Lung (tissue), 11 donors: ENCODE measurements at regions not wholly inside any gene's neighbourhood (a gene's known extent, or its start where the extent isn't known, plus 50 kb on each side); places are given as distances from the start of the nearest gene placed in this dataset.

Source experiments
- ATAC-seq: fragments of 200-7000 bp; cut with Tn5 transposase; one replicate; pipeline ENCODE4 v1.9.1; 2020; ENCODE audit warnings: moderate number of reproducible peaks; ENCODE audit not compliant: insufficient read depth, low FRiP score
- DNase-seq, 3 donors: peaks; one replicate each; pipeline ENCODE4 v3.0.0-alpha.2; 2013 to 2017
- H3K27ac ChIP-seq, 2 donors: one replicate each; pipeline ENCODE4 v1.5.1; 2013; ENCODE audit warnings: mild to moderate bottlenecking in 2 of 2, moderate library complexity in 2 of 2, control low read depth in 1 of 2, inconsistent platforms in 1 of 2, low read depth in 1 of 2, low read length in 1 of 2
- H3K27me3 ChIP-seq, 3 donors: one replicate each; pipeline ENCODE4 v1.5.1; 2013; ENCODE audit warnings: low read length in 2 of 3; ENCODE audit not compliant: control insufficient read depth in 3 of 3, insufficient read depth in 3 of 3
- H3K36me3 ChIP-seq, 4 donors: one replicate each; pipeline ENCODE4 v1.5.1; 2013; ENCODE audit warnings: low read length in 4 of 4, mild to moderate bottlenecking in 1 of 4, moderate library complexity in 1 of 4; ENCODE audit not compliant: control insufficient read depth in 4 of 4, insufficient read depth in 4 of 4
- H3K4me1 ChIP-seq, 5 donors: one replicate each; pipeline ENCODE4 v1.5.1; 2013; ENCODE audit warnings: low read length in 5 of 5, mild to moderate bottlenecking in 2 of 5, moderate library complexity in 1 of 5; ENCODE audit not compliant: control insufficient read depth in 5 of 5, insufficient read depth in 5 of 5
- H3K4me3 ChIP-seq: one replicate; pipeline ENCODE4 v1.5.1; 2013; ENCODE audit warnings: mild to moderate bottlenecking, control low read depth, moderate library complexity
- H3K9ac ChIP-seq, 2 donors: one replicate each; pipeline ENCODE4 v1.5.1; 2013; ENCODE audit warnings: low read length in 2 of 2, control low read depth in 1 of 2; ENCODE audit not compliant: insufficient read depth in 1 of 2
- H3K9me3 ChIP-seq, 4 donors: one replicate each; pipeline ENCODE4 v1.5.1; 2013; ENCODE audit warnings: low read length in 3 of 4, mild to moderate bottlenecking in 1 of 4, moderate library complexity in 1 of 4; ENCODE audit not compliant: control insufficient read depth in 4 of 4, insufficient read depth in 3 of 4
- WGBS, 2 donors: extraction: QIAGEN DNeasy Blood & Tissue Kit; methylation state at CpG; one replicate each; pipeline ENCODE4 v1.1.7; 2013; 5-methylcytosine and 5-hydroxymethylcytosine counted together
- TF ChIP-seq, protein P1 (sequence below): IDR thresholded peaks from 2 replicates; pipeline ENCODE4 v1.5.1; 2012; ENCODE audit warnings: mild to moderate bottlenecking; ENCODE audit errors: control extremely low read depth, extremely low read depth
- donor health status: control.
- donor health status: control.
- donor health status: Bipolar disorder and iron deficiency.
- donor health status: healthy.
- donor health status: DM: yes; HTN: yes; CAD: no.

DNA sequence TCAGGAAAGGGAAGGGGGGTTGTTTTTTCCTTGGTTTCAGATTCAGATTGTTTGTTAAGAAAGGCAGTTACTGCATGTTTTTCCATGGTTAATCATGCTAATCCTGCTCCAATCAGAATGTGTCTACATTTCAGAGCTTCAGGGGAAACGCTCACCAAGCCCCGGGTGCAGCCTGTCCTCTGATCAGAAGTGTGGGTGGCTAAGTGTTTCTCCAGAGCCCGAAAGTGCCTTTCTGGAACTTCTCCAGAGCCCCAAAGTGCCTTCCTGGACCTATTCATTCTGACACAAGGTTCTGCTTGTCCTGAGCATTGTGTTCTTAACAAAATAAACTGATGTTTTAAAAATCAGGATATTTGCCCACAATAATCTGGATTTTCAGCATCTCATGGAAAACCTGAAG, 359.0 kb upstream of the ZNF521 start:
- WGBS, 2 donors: 19 to 24% methylated on average over 3 of the region's 3 CpGs
- TF ChIP-seq, protein P1, sequence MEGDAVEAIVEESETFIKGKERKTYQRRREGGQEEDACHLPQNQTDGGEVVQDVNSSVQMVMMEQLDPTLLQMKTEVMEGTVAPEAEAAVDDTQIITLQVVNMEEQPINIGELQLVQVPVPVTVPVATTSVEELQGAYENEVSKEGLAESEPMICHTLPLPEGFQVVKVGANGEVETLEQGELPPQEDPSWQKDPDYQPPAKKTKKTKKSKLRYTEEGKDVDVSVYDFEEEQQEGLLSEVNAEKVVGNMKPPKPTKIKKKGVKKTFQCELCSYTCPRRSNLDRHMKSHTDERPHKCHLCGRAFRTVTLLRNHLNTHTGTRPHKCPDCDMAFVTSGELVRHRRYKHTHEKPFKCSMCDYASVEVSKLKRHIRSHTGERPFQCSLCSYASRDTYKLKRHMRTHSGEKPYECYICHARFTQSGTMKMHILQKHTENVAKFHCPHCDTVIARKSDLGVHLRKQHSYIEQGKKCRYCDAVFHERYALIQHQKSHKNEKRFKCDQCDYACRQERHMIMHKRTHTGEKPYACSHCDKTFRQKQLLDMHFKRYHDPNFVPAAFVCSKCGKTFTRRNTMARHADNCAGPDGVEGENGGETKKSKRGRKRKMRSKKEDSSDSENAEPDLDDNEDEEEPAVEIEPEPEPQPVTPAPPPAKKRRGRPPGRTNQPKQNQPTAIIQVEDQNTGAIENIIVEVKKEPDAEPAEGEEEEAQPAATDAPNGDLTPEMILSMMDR: no peak
- no peaks in the 10 kb centered on the region for H3K4me1 ChIP-seq
- no peak for ATAC-seq
- no peaks in the 10 kb centered on the region for H3K36me3 ChIP-seq
- H3K27me3 ChIP-seq: no peaks in the 10 kb centered on the region
- DNase-seq: no peak
- H3K4me3 ChIP-seq: no peak overlapping the region
- no peak overlapping the region for H3K9ac ChIP-seq
- H3K27ac ChIP-seq: no peak overlapping the region
- peaks cover 0 to 9% (median 3%) of the 10 kb centered on the region in 4 donors for H3K9me3 ChIP-seq

DNA sequence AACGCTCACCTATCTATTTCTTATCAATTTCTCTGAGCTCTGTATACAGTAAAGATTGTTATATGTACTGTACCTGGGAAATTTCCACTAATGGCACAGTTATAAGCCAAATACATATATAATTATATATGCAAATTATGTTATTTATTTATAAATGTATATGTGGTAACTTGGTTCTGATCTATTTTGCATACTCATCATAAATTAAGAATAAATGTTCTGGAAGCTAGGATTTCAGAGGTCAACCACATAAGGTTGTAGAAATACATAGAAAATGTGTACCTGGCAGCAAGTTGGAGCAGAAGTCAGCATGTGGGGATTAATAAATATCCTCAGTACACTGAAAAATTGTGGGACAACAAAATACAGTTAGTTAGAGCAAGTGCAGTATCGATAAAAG, 353.7 kb upstream of the ZNF521 start:
- Histone ChIP-seq H3K9ac (no peak overlapping the region), H3K4me1 (no peaks in the 10 kb centered on the region), H3K27me3 (no peaks in the 10 kb centered on the region), H3K4me3 (no peak overlapping the region), H3K9me3 (peaks cover 0 to 2% (median 0%) of the 10 kb centered on the region in 4 donors), H3K36me3 (no peaks in the 10 kb centered on the region), H3K27ac (no peak overlapping the region)
- 87 to 89% methylated on average over 2 of the region's 2 CpGs for WGBS, 2 donors
- TF ChIP-seq, protein P1: no peak
- no peak for ATAC-seq
- no peak for DNase-seq

DNA sequence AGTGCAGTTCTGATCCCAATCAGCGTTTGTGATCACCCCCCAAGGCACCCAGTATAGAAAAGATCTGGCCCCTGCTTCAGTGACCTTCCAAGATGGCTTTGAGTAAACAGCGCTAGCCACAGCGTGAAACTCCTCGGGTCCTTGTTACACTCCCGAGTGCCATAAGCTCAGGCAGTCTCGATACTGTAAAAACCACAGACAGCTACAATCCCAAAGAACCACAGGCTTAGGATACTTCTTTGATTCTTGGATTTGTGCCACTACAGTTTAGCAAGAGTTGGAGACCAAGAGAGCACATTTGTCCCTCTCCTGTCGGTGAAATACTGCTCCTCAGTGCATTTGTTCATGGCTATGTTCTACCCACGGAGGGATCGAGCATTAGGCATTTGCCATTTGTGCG, 352.5 kb upstream of the ZNF521 start:
- Histone ChIP-seq H3K36me3 (no peaks in the 10 kb centered on the region), H3K9me3 (no peaks in the 10 kb centered on the region), H3K27ac (no peak overlapping the region), H3K9ac (no peak overlapping the region), H3K4me3 (no peak overlapping the region), H3K4me1 (no peaks in the 10 kb centered on the region), H3K27me3 (no peaks in the 10 kb centered on the region)
- TF ChIP-seq, protein P1: no peak
- DNase-seq (peak in 2 of 3 donors; percentile 4 to 31), ATAC-seq (no peak)
- WGBS, 2 donors: 86 to 93% methylated on average over 10 of the region's 10 CpGs

DNA sequence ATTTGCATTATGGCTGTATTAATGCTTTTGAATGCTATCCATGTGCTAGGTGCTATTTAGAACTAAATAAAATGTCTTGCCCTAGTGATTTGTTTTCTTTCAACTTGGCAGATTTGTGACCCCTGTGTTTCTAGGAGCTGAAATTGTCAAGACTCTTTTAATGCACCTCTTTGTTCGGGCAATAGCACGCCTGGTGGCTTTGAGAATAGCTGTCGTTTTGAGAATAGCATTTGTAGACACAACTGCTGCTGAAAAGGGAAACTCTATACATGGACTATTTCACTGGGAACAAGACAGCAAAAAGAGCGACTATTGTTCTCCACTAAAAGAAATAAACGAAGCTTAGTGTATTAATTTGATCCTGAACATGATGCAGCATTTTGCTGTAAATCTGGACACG, 352.1 kb upstream of the ZNF521 start:
- Histone ChIP-seq H3K27me3 (no peaks in the 10 kb centered on the region), H3K4me3 (no peak overlapping the region), H3K9me3 (no peaks in the 10 kb centered on the region), H3K9ac (no peak overlapping the region), H3K4me1 (no peaks in the 10 kb centered on the region), H3K36me3 (no peaks in the 10 kb centered on the region), H3K27ac (no peak overlapping the region)
- no peak for DNase-seq
- 90 to 91% methylated on average over 6 of the region's 6 CpGs for WGBS, 2 donors
- ATAC-seq: no peak
- TF ChIP-seq, protein P1: no peak
